Pons (tissue), 1 donor: ENCODE measurements at regions not wholly inside any gene's neighbourhood (a gene's known extent, or its start where the extent isn't known, plus 50 kb on each side); places are given as distances from the start of the nearest gene placed in this dataset.
A peak's percentile ranks its signal among the peaks of the same experiment; 100 is the strongest.

Experiments used
- DNase-seq: peaks from one replicate; pipeline ENCODE4 v3.0.0-alpha.2; 2016; ENCODE audit warnings: low spot score

DNA sequence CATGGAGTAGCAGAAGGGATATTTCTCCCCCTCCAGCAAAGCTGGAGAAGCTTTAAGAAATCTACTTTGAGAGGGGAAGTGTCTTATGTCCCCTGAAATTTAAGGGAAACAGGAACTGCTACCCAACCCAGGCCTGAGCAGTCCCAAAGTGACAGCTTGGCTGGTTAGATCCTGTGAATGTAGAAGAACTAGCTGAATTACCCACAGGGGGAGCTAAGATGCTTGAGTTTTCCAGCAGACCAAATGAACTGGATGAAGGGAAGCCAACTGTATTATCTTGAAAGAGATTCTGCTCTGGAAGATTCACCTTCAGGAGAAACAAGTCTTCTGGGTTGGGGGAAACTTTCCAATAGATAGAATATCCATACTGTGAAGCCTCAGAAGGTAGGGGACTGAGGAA lies 303.3 kb upstream of the MMS22L start:
- peak; percentile 75 for DNase-seq

DNA sequence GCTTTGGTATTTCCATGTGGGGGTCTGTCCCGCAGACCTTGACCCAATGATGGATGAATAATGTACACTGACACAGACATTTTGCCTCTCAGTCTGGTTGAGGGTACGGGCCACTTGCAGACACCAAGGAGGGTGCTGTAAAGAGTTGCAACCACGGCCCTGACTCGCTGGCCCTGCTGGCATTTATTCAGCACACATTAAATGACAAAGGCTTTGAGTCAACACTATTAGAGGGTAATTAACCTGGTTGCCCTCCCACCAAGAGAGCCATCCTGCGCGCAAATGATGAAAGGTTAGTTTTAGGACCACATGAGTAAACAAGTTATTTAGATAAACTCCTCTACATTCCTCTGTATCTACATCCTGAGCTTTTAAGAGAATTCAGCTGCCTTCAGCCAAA lies 308.9 kb upstream of the MMS22L start:
- DNase-seq: no peak

- DNase-seq: no peak
Measured at GRCh38 chr6:97594844-97595243, 311.8 kb upstream of the MMS22L start.

- no peak for DNase-seq
Measured at GRCh38 chr6:97621111-97621510, 338.1 kb upstream of the MMS22L start.

DNA sequence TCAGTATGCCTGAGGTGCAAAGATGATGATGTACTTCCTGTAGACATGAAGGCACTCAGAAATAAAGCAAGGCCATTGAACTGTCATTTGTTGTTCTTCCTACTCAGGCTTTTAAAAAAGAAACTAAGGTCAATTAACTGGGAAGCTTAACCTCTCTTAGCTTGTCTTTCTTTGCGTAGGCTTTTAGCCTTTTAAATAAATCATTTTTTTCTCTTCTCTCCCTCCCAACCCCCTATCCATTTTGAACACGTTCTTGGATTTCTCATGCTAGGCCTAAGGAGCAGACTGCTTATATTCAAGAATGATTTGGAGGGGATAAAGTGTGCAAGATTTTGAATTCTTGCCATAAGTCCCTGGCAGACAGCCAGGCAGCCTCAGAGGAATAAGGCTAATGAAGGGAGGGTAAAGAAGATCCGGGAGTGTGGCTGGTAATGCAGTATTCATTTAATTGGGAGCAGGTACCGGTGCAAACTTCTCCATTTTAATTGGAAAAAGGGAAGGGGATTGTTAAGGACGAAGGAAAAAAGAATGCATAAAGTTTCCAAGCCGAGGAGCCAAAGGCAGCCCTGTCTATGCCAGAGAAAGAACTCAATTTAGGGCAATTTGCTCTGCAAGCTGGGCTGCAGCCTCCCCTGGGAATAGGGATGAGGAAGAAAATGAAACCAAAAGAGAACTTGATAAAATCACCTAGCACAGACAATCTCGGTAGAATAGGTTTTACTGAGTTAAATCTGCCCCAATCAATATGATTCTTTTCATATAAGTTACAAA lies 343.8 kb upstream of the MMS22L start:
- DNase-seq: peak; percentile 57

DNA sequence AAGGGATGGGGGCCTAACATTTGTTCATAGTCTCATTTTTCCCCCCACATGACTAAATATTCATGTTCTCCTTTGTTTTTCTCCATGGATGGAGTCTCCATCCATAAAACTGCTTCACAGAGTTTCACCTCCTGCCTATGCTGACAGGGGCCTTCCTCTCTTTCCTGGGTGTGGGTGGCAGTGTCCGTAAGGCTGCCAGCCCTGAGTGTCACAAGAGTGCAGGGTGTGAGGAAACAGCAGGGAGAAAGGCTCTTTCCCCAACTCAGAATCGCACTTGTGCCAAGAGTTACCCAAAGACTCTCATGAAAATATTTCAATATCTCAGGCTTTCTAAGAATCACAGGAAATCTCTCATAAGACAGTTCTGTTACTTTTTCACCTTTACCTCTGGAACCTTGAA lies 346.2 kb upstream of the MMS22L start:
- DNase-seq: peak; percentile 22

GRCh38 chr6:97630604-97631003 lies 347.6 kb upstream of the MMS22L start:
- DNase-seq: no peak

- DNase-seq: no peak
Measured at GRCh38 chr6:97632341-97632740, 349.3 kb upstream of the MMS22L start.

DNA sequence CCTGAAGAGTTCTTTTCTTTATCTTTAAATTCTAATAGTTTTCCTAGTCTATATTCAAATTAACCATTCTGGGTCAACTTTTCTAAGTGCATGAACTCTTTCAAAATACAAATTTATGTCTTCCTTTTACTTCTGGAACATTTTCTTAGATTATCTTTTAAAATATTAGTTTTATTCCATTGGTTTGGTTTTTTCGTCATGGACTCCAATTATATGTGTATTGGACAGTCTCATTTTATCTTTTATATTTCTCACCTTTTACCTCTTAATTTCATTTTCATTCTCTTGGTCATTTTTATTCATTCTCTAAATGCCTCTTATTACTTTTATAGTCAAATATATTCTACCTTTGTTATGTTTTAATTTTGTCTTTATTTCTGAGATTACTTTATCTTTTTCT lies 356.7 kb upstream of the MMS22L start:
- DNase-seq: no peak

- DNase-seq: no peak
Measured at GRCh38 chr6:97644353-97644752, 361.3 kb upstream of the MMS22L start.

- DNase-seq: no peak
Measured at GRCh38 chr6:97645757-97646156, 362.7 kb upstream of the MMS22L start.

DNA sequence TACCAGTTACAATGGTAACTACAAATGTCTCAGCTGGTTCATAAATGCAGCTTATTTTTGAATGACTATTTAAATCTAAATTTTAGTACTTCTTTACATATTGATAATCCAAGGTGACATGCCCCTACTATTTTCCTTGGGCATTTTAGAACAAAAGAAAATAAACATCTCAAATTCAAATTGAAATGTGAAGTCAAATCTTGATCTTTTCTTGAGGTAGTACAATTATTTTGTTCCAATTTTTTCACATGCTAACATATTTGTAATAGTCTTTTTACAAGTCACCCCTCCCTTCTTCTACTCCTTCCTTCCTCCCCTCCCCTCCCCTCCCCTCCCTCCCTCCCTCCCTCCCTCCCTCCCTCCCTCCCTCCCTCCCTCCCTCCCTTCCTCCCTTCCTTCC lies 370.1 kb upstream of the MMS22L start:
- no peak for DNase-seq

DNA sequence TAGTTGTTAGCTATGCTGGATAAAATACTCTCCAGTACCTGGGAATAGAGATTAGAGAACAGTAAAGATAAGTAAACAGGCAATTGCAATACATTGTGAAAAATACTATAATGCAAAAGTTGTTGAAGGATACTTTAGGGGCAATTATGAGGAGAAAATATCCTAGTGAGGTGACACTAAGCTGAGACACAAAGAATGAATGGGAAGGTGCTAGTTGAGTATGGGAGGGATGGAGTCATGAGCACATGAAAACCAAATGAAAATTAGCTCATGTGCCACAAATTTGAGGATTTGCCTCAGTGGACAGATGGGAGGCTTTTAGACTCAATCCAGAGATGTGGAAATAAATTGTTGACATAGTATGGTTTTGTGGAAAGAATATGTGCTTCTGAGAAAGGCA lies 370.5 kb upstream of the MMS22L start:
- DNase-seq: no peak

GRCh38 chr6:97654674-97655073 lies 371.7 kb upstream of the MMS22L start:
- no peak for DNase-seq

DNA sequence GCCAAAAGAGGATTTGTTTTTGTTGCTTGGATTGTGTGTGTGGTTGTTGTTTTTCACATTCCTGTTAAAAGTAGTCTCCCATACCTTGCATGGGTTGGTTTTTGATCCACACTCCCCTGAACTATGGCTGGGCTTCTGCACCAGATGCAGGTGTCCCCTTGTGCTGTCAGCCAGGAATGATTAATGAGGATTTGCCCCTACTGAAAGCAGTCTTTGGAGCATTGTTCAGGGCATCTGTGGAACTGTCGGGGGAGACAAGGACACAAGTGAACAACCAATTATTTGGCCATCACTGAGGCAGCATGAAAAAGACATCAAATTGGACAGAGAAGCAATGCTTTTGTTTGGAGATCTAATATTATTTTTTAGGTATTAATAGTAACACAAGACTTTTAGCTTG lies 373.2 kb upstream of the MMS22L start:
- peak; percentile 69 for DNase-seq

- DNase-seq: no peak
Measured at GRCh38 chr6:97656706-97657350, 373.8 kb upstream of the MMS22L start.

- no peak for DNase-seq
Measured at GRCh38 chr6:97658090-97658489, 375.1 kb upstream of the MMS22L start.

- peak; percentile 73 for DNase-seq
Measured at GRCh38 chr6:97663252-97663651, 380.2 kb upstream of the MMS22L start.

- DNase-seq: no peak
Measured at GRCh38 chr6:97665446-97665845, 382.4 kb upstream of the MMS22L start.

DNA sequence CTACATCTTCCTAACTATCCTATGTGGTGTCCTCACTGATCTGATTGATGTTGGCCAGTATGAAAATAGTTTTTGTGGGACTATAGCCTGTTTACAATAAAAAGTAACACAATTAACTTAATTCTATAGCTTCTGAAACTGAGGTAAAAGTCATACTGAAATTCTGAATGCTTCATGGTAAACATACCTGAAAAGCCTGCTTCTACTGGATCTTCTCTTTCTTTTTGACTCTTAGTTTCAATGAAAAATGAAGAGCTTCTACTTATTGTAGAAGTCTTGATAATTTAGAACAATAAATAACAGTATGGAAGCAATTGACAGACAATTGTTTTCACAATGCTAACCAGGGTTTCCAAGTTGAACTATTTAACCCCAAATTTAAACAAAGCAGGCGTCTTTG lies 383.9 kb upstream of the MMS22L start:
- no peak for DNase-seq

DNA sequence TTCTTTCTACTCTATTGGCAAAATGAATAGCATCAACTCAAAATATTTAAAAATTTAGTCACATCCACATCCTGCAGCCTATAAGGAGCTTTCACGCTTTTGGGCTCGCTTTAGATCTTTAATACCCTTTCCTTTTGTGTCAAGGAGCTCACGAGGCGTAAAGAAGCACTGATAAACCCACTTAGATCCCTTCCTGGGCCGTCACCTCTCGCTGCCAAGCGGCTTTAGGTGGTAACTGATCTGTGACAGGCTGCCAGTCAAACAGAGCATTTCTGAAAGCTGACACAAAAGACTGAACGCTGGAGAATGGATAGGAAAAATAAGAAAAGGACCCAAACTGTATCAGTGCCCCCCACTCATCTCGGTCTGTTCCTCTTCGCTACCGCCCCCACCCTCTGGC lies 385.7 kb upstream of the MMS22L start:
- peak; percentile 49 for DNase-seq

GRCh38 chr6:97669191-97670031 lies 386.4 kb upstream of the MMS22L start:
- DNase-seq: peak; percentile 78

GRCh38 chr6:97674802-97675201 lies 391.8 kb upstream of the MMS22L start:
- DNase-seq: no peak
